GM23338 (cell line): ENCODE measurements at regions not wholly inside any gene's neighbourhood (a gene's known extent, or its start where the extent isn't known, plus 50 kb on each side); places are given as distances from the start of the nearest gene placed in this dataset.

Experiments used
- ATAC-seq: fragments of 200-7000 bp; cut with Tn5 transposase; 3 replicates; pipeline ENCODE4 v1.9.1; 2020
- DNase-seq: peaks from one replicate; pipeline ENCODE4 v3.0.0-alpha.2; 2015; ENCODE audit warnings: low spot score
- H2AFZ ChIP-seq: fragments of 200-600 bp; sonication (generic); 2 replicates; pipeline ENCODE4 v1.8.0; 2016; ENCODE audit warnings: antibody characterized with exemption, mild to moderate bottlenecking, moderate library complexity
- H3F3A ChIP-seq: fragments of 200-600 bp; sonication (generic); replicated peaks from 2 replicates; pipeline ENCODE4 v1.8.0; 2017; ENCODE audit warnings: antibody characterized with exemption, mixed run types, low read depth
- H3K27ac ChIP-seq: fragments of 200-600 bp; sonication (generic); 2 replicates; pipeline ENCODE4 v1.6.1; 2016; ENCODE audit warnings: low read depth
- H3K27me3 ChIP-seq: fragments of 200-600 bp; sonication (generic); 2 replicates; pipeline ENCODE4 v1.8.0; 2016; ENCODE audit warnings: mild to moderate bottlenecking, mixed run types, moderate library complexity; ENCODE audit not compliant: insufficient read depth
- H3K36me3 ChIP-seq: fragments of 200-600 bp; sonication (generic); 2 replicates; pipeline ENCODE4 v1.8.0; 2016; ENCODE audit warnings: mild to moderate bottlenecking; ENCODE audit not compliant: insufficient read depth
- H3K4me1 ChIP-seq: fragments of 200-600 bp; sonication (generic); 2 replicates; pipeline ENCODE4 v1.8.0; 2016; ENCODE audit warnings: mild to moderate bottlenecking, moderate library complexity; ENCODE audit not compliant: insufficient read depth
- H3K4me2 ChIP-seq: fragments of 200-600 bp; sonication (generic); 2 replicates; pipeline ENCODE4 v1.7.1; 2017; ENCODE audit warnings: mixed run types
- H3K4me3 ChIP-seq: fragments of 200-600 bp; sonication (generic); 2 replicates; pipeline ENCODE4 v1.6.1; 2016; ENCODE audit warnings: mixed run types
- H3K79me2 ChIP-seq: fragments of 200-600 bp; sonication (generic); replicated peaks from 2 replicates; pipeline ENCODE4 v1.8.0; 2017; ENCODE audit warnings: mild to moderate bottlenecking; ENCODE audit not compliant: insufficient read depth
- H3K9me2 ChIP-seq: fragments of 200-600 bp; sonication (generic); 2 replicates; pipeline ENCODE4 v1.8.0; 2017; ENCODE audit not compliant: insufficient read depth
- H4K20me1 ChIP-seq: fragments of 200-600 bp; sonication (generic); replicated peaks from 2 replicates; pipeline ENCODE4 v1.8.0; 2017; ENCODE audit warnings: mild to moderate bottlenecking; ENCODE audit not compliant: insufficient read depth
- H3K27ac Mint-ChIP-seq: 2 replicates; pipeline ENCODE4 v1.8.0; 2020; ENCODE audit warnings: inconsistent platforms, mild to moderate bottlenecking, moderate library complexity, mixed read lengths
- H3K27me3 Mint-ChIP-seq: 3 replicates; pipeline ENCODE4 v1.8.0; 2022; ENCODE audit warnings: low read depth, mild to moderate bottlenecking, moderate library complexity, mixed read lengths, inconsistent platforms; ENCODE audit not compliant: insufficient read depth, poor library complexity
- H3K36me3 Mint-ChIP-seq: 3 replicates; pipeline ENCODE4 v1.8.0; 2021; ENCODE audit warnings: low read depth, mild to moderate bottlenecking, inconsistent platforms, moderate library complexity, mixed read lengths
- H3K4me1 Mint-ChIP-seq: 3 replicates; pipeline ENCODE4 v1.8.0; 2020; ENCODE audit warnings: mild to moderate bottlenecking, inconsistent platforms, mixed read lengths
- H3K4me3 Mint-ChIP-seq: 3 replicates; pipeline ENCODE4 v1.8.0; 2021; ENCODE audit warnings: moderate library complexity, mild to moderate bottlenecking, inconsistent platforms, mixed read lengths
- H3K9me3 Mint-ChIP-seq: 3 replicates; pipeline ENCODE4 v1.8.0; 2020; ENCODE audit warnings: moderate library complexity, mild to moderate bottlenecking, inconsistent platforms, mixed read lengths
- CREB1 ChIP-seq: fragments of 250-450 bp; sonication (Bioruptor Pico); IDR thresholded peaks from 2 replicates; pipeline ENCODE4 v1.5.0; 2020; ENCODE audit warnings: low read depth, mild to moderate bottlenecking, moderate library complexity
- CTCF ChIP-seq, 2 experiments: fragments of 200-600 bp in 1 of 2; sonication (generic) in 1 of 2; conservative IDR thresholded peaks; 2 replicates each; pipeline versions ENCODE4 v1.5.1 to v1.6.1; 2016 to 2017; ENCODE audit warnings: antibody characterized with exemption in 2 of 2, low read depth in 2 of 2, mild to moderate bottlenecking in 2 of 2, moderate library complexity in 1 of 2
- ETS1 ChIP-seq: IDR thresholded peaks from 2 replicates; pipeline ENCODE4 v1.6.1; 2016; ENCODE audit warnings: antibody characterized with exemption
- EZH2 ChIP-seq: fragments of 200-600 bp; sonication (generic); IDR thresholded peaks from one replicate; pipeline ENCODE4 v1.8.0; 2017; ENCODE audit warnings: antibody characterized with exemption, mild to moderate bottlenecking, low read depth; ENCODE audit not compliant: unreplicated experiment
- EZH2phosphoT487 ChIP-seq: fragments of 200-600 bp; sonication (generic); IDR thresholded peaks from one replicate; pipeline ENCODE4 v1.8.1; 2018; ENCODE audit warnings: antibody characterized with exemption; ENCODE audit not compliant: unreplicated experiment
- JUNB ChIP-seq: IDR thresholded peaks from one replicate; pipeline ENCODE4 v1.6.1; 2016; ENCODE audit warnings: antibody characterized with exemption; ENCODE audit not compliant: unreplicated experiment
- NANOG ChIP-seq: IDR thresholded peaks from 2 replicates; pipeline ENCODE4 v1.6.1; 2016; ENCODE audit warnings: antibody characterized with exemption, borderline replicate concordance
- POLR2AphosphoS5 ChIP-seq: IDR thresholded peaks from 2 replicates; pipeline ENCODE4 v1.6.1; 2016; ENCODE audit warnings: antibody characterized with exemption, low read depth
- REST ChIP-seq: IDR thresholded peaks from one replicate; pipeline ENCODE4 v1.6.1; 2018; ENCODE audit warnings: antibody characterized with exemption; ENCODE audit not compliant: unreplicated experiment
- STAT1 ChIP-seq: IDR thresholded peaks from one replicate; pipeline ENCODE4 v1.6.1; 2016; ENCODE audit warnings: antibody characterized with exemption; ENCODE audit not compliant: unreplicated experiment
- ZNF114 ChIP-seq: fragments of 250-450 bp; sonication (Bioruptor Pico); IDR thresholded peaks from 2 replicates; pipeline ENCODE4 v1.5.0; 2020; ENCODE audit warnings: mild to moderate bottlenecking, moderate library complexity
- ZNF331 ChIP-seq: fragments of 250-450 bp; sonication (Bioruptor Pico); IDR thresholded peaks from 2 replicates; pipeline ENCODE4 v1.5.0; 2020; ENCODE audit warnings: low read depth, mild to moderate bottlenecking, moderate library complexity
- ZNF462 ChIP-seq: fragments of 250-450 bp; sonication (Bioruptor Pico); IDR thresholded peaks from 2 replicates; pipeline ENCODE4 v1.5.0; 2020; ENCODE audit warnings: mild to moderate bottlenecking, moderate library complexity

GRCh38 chr11:59285716-59286260, 72.9 kb upstream of the OR5AN1 start:
- no peak overlapping the region for H3K4me3 ChIP-seq
- TF ChIP-seq CREB1 (CRISPR knock-in tag) = no peak
- no peak for TF ChIP-seq JUNB
- TF ChIP-seq STAT1 = no peak
- TF ChIP-seq ZNF462 (CRISPR knock-in tag) = no peak
- TF ChIP-seq ZNF114 (CRISPR knock-in tag) = no peak
- TF ChIP-seq POLR2AphosphoS5 = no peak
- TF ChIP-seq REST = no peak
- TF ChIP-seq EZH2 = no peak
- no peak for TF ChIP-seq ETS1
- no peak for TF ChIP-seq EZH2phosphoT487
- no peak for TF ChIP-seq CTCF (conservative IDR thresholded peaks at IDR 0.05; ENCODE audit: low read depth in 2 of 2)
- no peak for TF ChIP-seq NANOG
- TF ChIP-seq ZNF331 (CRISPR knock-in tag) = no peak
- no peaks in the 10 kb centered on the region for H3K36me3 ChIP-seq
- no peak overlapping the region for H3K4me3 Mint-ChIP-seq
- H3K27ac Mint-ChIP-seq = no peak overlapping the region
- H3K4me2 ChIP-seq = no peak overlapping the region
- no peaks in the 10 kb centered on the region for H3K4me1 ChIP-seq
- no peaks in the 10 kb centered on the region for H3K36me3 Mint-ChIP-seq
- no peak for ATAC-seq
- H3K9me2 ChIP-seq = no peaks in the 10 kb centered on the region
- H3F3A ChIP-seq = no peaks in the 10 kb centered on the region
- H2AFZ ChIP-seq = no peak overlapping the region
- DNase-seq = no peak
- peaks cover 12% of the 10 kb centered on the region; the same call in 2 of the 3 replicates for H3K9me3 Mint-ChIP-seq
- H3K4me1 Mint-ChIP-seq = no peaks in the 10 kb centered on the region
- no peaks in the 10 kb centered on the region for H3K79me2 ChIP-seq
- no peak overlapping the region for H3K27ac ChIP-seq
- H3K27me3 ChIP-seq = no peaks in the 10 kb centered on the region
- H4K20me1 ChIP-seq = no peaks in the 10 kb centered on the region
- peaks cover 9% of the 10 kb centered on the region for H3K27me3 Mint-ChIP-seq
